ENCODE measurements at regions not wholly inside any gene's neighbourhood (a gene's known extent, or its start where the extent isn't known, plus 50 kb on each side); places are given as distances from the start of the nearest gene placed in this dataset.
A peak's percentile ranks its signal among the peaks of the same experiment; 100 is the strongest.

- in situ Hi-C loops (cut with HindIII; ENCODE audit: low pct_unique_long_range_greater_than_20kb, low sequenced_read_pairs), result no loop called here
- TF ChIP-seq JUND (IDR thresholded peaks at IDR 0.05; ENCODE audit: low read depth), result no peak
- DNase-seq (ENCODE audit: low read depth in 1 of 2, low spot score in 1 of 2), result no peak
Observed at GRCh38 chr15:93708724-93709445, 522.5 kb upstream of the MCTP2 start.

GRCh38 chr15:93707751-93708150, 523.6 kb upstream of the MCTP2 start:
- no peak for TF ChIP-seq JUND (IDR thresholded peaks at IDR 0.05; ENCODE audit: low read depth)
- in situ Hi-C loops (cut with HindIII; ENCODE audit: low pct_unique_long_range_greater_than_20kb, low sequenced_read_pairs), result no loop called here
- DNase-seq (ENCODE audit: low read depth in 1 of 2, low spot score in 1 of 2), result no peak

- in situ Hi-C loops (cut with HindIII; ENCODE audit: low pct_unique_long_range_greater_than_20kb, low sequenced_read_pairs), result no loop called here
- DNase-seq (ENCODE audit: low read depth in 1 of 2, low spot score in 1 of 2), result no peak
Observed at GRCh38 chr15:93706495-93707292, 524.7 kb upstream of the MCTP2 start.

GRCh38 chr15:93705753-93706455, 525.5 kb upstream of the MCTP2 start:
- DNase-seq (ENCODE audit: low read depth in 1 of 2, low spot score in 1 of 2), result no peak
- TF ChIP-seq JUND (IDR thresholded peaks at IDR 0.05; ENCODE audit: low read depth), result no peak
- in situ Hi-C loops (cut with HindIII; ENCODE audit: low pct_unique_long_range_greater_than_20kb, low sequenced_read_pairs), result no loop called here

More at GRCh38 chr15:93706495-93707292, 524.7 kb upstream of the MCTP2 start:
- no peak for TF ChIP-seq JUND (IDR thresholded peaks at IDR 0.05; ENCODE audit: low read depth)

GRCh38 chr15:93703092-93703739, 528.1 kb upstream of the MCTP2 start:
- in situ Hi-C loops (cut with HindIII; ENCODE audit: low pct_unique_long_range_greater_than_20kb, low sequenced_read_pairs), result no loop called here
- TF ChIP-seq JUND (IDR thresholded peaks at IDR 0.05; ENCODE audit: low read depth), result no peak
- DNase-seq (ENCODE audit: low read depth in 1 of 2, low spot score in 1 of 2), result peak in 1 of 2 experiments; percentile 5

GRCh38 chr15:93700051-93700450, 531.3 kb upstream of the MCTP2 start:
- no peak for TF ChIP-seq JUND (IDR thresholded peaks at IDR 0.05; ENCODE audit: low read depth)
- in situ Hi-C loops (cut with HindIII; ENCODE audit: low pct_unique_long_range_greater_than_20kb, low sequenced_read_pairs), result no loop called here
- DNase-seq (ENCODE audit: low read depth in 1 of 2, low spot score in 1 of 2), result no peak

- DNase-seq (ENCODE audit: low read depth in 1 of 2, low spot score in 1 of 2), result no peak
- in situ Hi-C loops (cut with HindIII; ENCODE audit: low pct_unique_long_range_greater_than_20kb, low sequenced_read_pairs), result no loop called here
- no peak for TF ChIP-seq JUND (IDR thresholded peaks at IDR 0.05; ENCODE audit: low read depth)
Observed at GRCh38 chr15:93694033-93694432, 537.3 kb upstream of the MCTP2 start.

- DNase-seq (ENCODE audit: low read depth in 1 of 2, low spot score in 1 of 2), result no peak
- in situ Hi-C loops (cut with HindIII; ENCODE audit: low pct_unique_long_range_greater_than_20kb, low sequenced_read_pairs), result no loop called here
- no peak for TF ChIP-seq JUND (IDR thresholded peaks at IDR 0.05; ENCODE audit: low read depth)
Observed at GRCh38 chr15:93683651-93684050, 547.7 kb upstream of the MCTP2 start.

GRCh38 chr15:93671387-93671943, 559.9 kb upstream of the MCTP2 start:
- no peak for DNase-seq (ENCODE audit: low read depth in 1 of 2, low spot score in 1 of 2)
- in situ Hi-C loops (cut with HindIII; ENCODE audit: low pct_unique_long_range_greater_than_20kb, low sequenced_read_pairs), result no loop called here
- TF ChIP-seq JUND (IDR thresholded peaks at IDR 0.05; ENCODE audit: low read depth), result no peak

- in situ Hi-C loops (cut with HindIII; ENCODE audit: low pct_unique_long_range_greater_than_20kb, low sequenced_read_pairs), result no loop called here
- DNase-seq (ENCODE audit: low read depth in 1 of 2, low spot score in 1 of 2), result no peak
- no peak for TF ChIP-seq JUND (IDR thresholded peaks at IDR 0.05; ENCODE audit: low read depth)
Observed at GRCh38 chr15:93670931-93671330, 560.4 kb upstream of the MCTP2 start.

GRCh38 chr15:93664213-93664956, 567.0 kb upstream of the MCTP2 start:
- no peak for TF ChIP-seq JUND (IDR thresholded peaks at IDR 0.05; ENCODE audit: low read depth)
- in situ Hi-C loops (cut with HindIII; ENCODE audit: low pct_unique_long_range_greater_than_20kb, low sequenced_read_pairs), result no loop called here
- DNase-seq (ENCODE audit: low read depth in 1 of 2, low spot score in 1 of 2), result no peak

Measured in T47D (cell line).